ENCODE measurements at regions not wholly inside any gene's neighbourhood (a gene's known extent, or its start where the extent isn't known, plus 50 kb on each side); places are given as distances from the start of the nearest gene placed in this dataset.
"Not testable (repeated sequence)": the region's sequence is repeated elsewhere in the genome, so short reads cannot be mapped to it uniquely, and the experiment has no call there.

DNA sequence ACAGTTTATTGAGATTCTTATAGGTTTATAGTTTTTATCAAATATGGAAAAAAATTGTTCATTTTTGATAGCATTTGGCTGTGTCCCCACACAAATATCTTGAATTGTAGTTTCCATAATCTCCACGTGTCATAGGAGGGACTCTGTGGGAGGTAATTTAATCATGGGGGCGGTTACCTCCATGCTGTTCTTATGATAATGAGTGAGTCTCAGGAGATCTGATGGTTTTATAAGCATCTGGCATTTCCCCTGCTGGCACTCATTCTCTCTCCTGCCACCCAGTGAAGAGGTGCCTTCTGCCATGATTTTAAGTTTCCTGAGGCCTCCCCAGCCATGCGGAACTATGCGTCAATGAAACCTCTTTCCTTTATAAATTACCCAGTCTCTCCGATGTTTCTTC, 420.6 kb upstream of the KAZN start:
- TF ChIP-seq CTCF (IDR thresholded peaks at IDR 0.05); POLR2A (IDR thresholded peaks at IDR 0.05; ENCODE audit: low read depth): not testable (repeated sequence)
